ENCODE measurements at regions not wholly inside any gene's neighbourhood (a gene's known extent, or its start where the extent isn't known, plus 50 kb on each side); places are given as distances from the start of the nearest gene placed in this dataset.

GRCh38 chr10:35739998-35740397, 97.9 kb upstream of the FZD8 start:
- H3K27me3 Mint-ChIP-seq, result no peaks in the 10 kb centered on the region
- DNase-seq, result no peak
- no peaks in the 10 kb centered on the region for H3K9me3 Mint-ChIP-seq (ENCODE audit: insufficient read depth)
- intact Hi-C loops (cut with micrococcal nuclease), result no loop called here
- Histone ChIP-seq H3K4me1 (ENCODE audit: control insufficient read depth in 2 of 2, insufficient read depth in 2 of 2, low read length in 2 of 2) (no peaks in the 10 kb centered on the region), H4K20me1 (ENCODE audit: control insufficient read depth, insufficient read depth, low read length, poor library complexity, severe bottlenecking) (no peaks in the 10 kb centered on the region), H3K79me2 (ENCODE audit: control insufficient read depth, insufficient read depth, low read length) (no peaks in the 10 kb centered on the region), H3K9ac (ENCODE audit: low read length) (no peak overlapping the region), H2AFZ (ENCODE audit: insufficient read depth, low read depth, low read length, poor library complexity, severe bottlenecking) (no peak overlapping the region), H3K4me3 (ENCODE audit: control extremely low read depth in 1 of 5, extremely low read depth in 1 of 5, insufficient read depth in 1 of 5, low read depth in 2 of 5, low read length in 4 of 5) (no peak overlapping the region), H3K27ac (ENCODE audit: low read length in 2 of 2) (no peak overlapping the region), H3K27me3 (replicated peaks in 1 of 4; ENCODE audit: control extremely low read depth in 1 of 4, control insufficient read depth in 3 of 4, insufficient read depth in 4 of 4, low read length in 3 of 4) (no peaks in the 10 kb centered on the region), H3K9me3 (ENCODE audit: control extremely low read depth in 1 of 3, control insufficient read depth in 2 of 3, insufficient read depth in 1 of 3, low read length in 2 of 3) (no peaks in the 10 kb centered on the region), H3K36me3 (replicated peaks in 1 of 2; ENCODE audit: control extremely low read depth in 1 of 2, control insufficient read depth in 1 of 2, extremely low read depth in 1 of 2, insufficient read depth in 2 of 2, low read length in 1 of 2) (no peaks in the 10 kb centered on the region), H3K4me2 (replicated peaks; ENCODE audit: low read depth, low read length, poor library complexity, severe bottlenecking) (no peak overlapping the region)
- ATAC-seq (ENCODE audit: low read depth), result no peak
- CTCF ChIA-PET, result no interaction called here
- H3K4me3 Mint-ChIP-seq, result no peak overlapping the region
- H3K27ac Mint-ChIP-seq, result no peak overlapping the region
- TF ChIP-seq, protein P1, sequence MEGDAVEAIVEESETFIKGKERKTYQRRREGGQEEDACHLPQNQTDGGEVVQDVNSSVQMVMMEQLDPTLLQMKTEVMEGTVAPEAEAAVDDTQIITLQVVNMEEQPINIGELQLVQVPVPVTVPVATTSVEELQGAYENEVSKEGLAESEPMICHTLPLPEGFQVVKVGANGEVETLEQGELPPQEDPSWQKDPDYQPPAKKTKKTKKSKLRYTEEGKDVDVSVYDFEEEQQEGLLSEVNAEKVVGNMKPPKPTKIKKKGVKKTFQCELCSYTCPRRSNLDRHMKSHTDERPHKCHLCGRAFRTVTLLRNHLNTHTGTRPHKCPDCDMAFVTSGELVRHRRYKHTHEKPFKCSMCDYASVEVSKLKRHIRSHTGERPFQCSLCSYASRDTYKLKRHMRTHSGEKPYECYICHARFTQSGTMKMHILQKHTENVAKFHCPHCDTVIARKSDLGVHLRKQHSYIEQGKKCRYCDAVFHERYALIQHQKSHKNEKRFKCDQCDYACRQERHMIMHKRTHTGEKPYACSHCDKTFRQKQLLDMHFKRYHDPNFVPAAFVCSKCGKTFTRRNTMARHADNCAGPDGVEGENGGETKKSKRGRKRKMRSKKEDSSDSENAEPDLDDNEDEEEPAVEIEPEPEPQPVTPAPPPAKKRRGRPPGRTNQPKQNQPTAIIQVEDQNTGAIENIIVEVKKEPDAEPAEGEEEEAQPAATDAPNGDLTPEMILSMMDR (IDR thresholded peaks at IDR 0.05), result no peak
- no peak for TF ChIP-seq EZH2 (IDR thresholded peaks at IDR 0.05; ENCODE audit: borderline replicate concordance, insufficient read depth, low read depth, low read length, poor library complexity, severe bottlenecking)
- no peaks in the 10 kb centered on the region for H3K4me1 Mint-ChIP-seq
- POLR2A ChIA-PET, result no interaction called here

- Histone ChIP-seq H2AFZ (ENCODE audit: insufficient read depth, low read depth, low read length, poor library complexity, severe bottlenecking) (no peak overlapping the region), H3K79me2 (ENCODE audit: control insufficient read depth, insufficient read depth, low read length) (no peaks in the 10 kb centered on the region), H4K20me1 (ENCODE audit: control insufficient read depth, insufficient read depth, low read length, poor library complexity, severe bottlenecking) (no peaks in the 10 kb centered on the region), H3K9ac (ENCODE audit: low read length) (no peak overlapping the region), H3K4me2 (replicated peaks; ENCODE audit: low read depth, low read length, poor library complexity, severe bottlenecking) (no peak overlapping the region), H3K4me3 (ENCODE audit: control extremely low read depth in 1 of 5, extremely low read depth in 1 of 5, insufficient read depth in 1 of 5, low read depth in 2 of 5, low read length in 4 of 5) (no peak overlapping the region), H3K27me3 (replicated peaks in 1 of 4; ENCODE audit: control extremely low read depth in 1 of 4, control insufficient read depth in 3 of 4, insufficient read depth in 4 of 4, low read length in 3 of 4) (no peaks in the 10 kb centered on the region), H3K4me1 (ENCODE audit: control insufficient read depth in 2 of 2, insufficient read depth in 2 of 2, low read length in 2 of 2) (no peaks in the 10 kb centered on the region), H3K27ac (ENCODE audit: low read length in 2 of 2) (no peak overlapping the region), H3K36me3 (replicated peaks in 1 of 2; ENCODE audit: control extremely low read depth in 1 of 2, control insufficient read depth in 1 of 2, extremely low read depth in 1 of 2, insufficient read depth in 2 of 2, low read length in 1 of 2) (no peaks in the 10 kb centered on the region), H3K9me3 (ENCODE audit: control extremely low read depth in 1 of 3, control insufficient read depth in 2 of 3, insufficient read depth in 1 of 3, low read length in 2 of 3) (no peaks in the 10 kb centered on the region)
- Mint-ChIP-seq H3K4me3 (no peak overlapping the region), H3K9me3 (ENCODE audit: insufficient read depth) (no peaks in the 10 kb centered on the region), H3K4me1 (no peaks in the 10 kb centered on the region), H3K27ac (no peak overlapping the region), H3K27me3 (no peaks in the 10 kb centered on the region)
- POLR2A ChIA-PET, result no interaction called here
- CTCF ChIA-PET, result no interaction called here
- ATAC-seq (ENCODE audit: low read depth), result no peak
- TF ChIP-seq, protein P1 (IDR thresholded peaks at IDR 0.05), result no peak
- TF ChIP-seq EZH2 (IDR thresholded peaks at IDR 0.05; ENCODE audit: borderline replicate concordance, insufficient read depth, low read depth, low read length, poor library complexity, severe bottlenecking), result no peak
- intact Hi-C loops (cut with micrococcal nuclease), result no loop called here
- WGBS (ENCODE audit: insufficient coverage), result 87% methylated on average over 5 of the region's 5 CpGs
- DNase-seq, result no peak
Observed at GRCh38 chr10:35735412-35735811, 93.3 kb upstream of the FZD8 start.

Measured in B cell (primary cell).